GM12878 (cell line): ENCODE measurements at regions not wholly inside any gene's neighbourhood (a gene's known extent, or its start where the extent isn't known, plus 50 kb on each side); places are given as distances from the start of the nearest gene placed in this dataset.

Source experiments
- ATAC-seq: fragments of 200-7000 bp; cut with Tn5 transposase; 3 replicates; pipeline ENCODE4 v1.9.1; 2020; ENCODE audit warnings: mild to moderate bottlenecking, moderate library complexity
- BruUV-seq: library from RNA; stranded (reverse); fragments of 400-500 nt; replicated peaks from 2 replicates; lab custom pipeline; 2021; lab: Mats Ljungman, UMichigan
- CTCF ChIA-PET: fragments of 300-600 bp; sonication (Branson Sonifier 250); formaldehyde crosslinking; extraction: SDS; loops from one replicate; lab custom pipeline; 2021; ENCODE audit warnings: inconsistent platforms; lab: Yijun Ruan, JAX
- POLR2A ChIA-PET: fragments of 350-600 bp; formaldehyde crosslinking; extraction: SDS; loops from one replicate; lab custom pipeline; 2021; ENCODE audit warnings: inconsistent platforms; lab: Charles Lee
- RAD21 ChIA-PET: fragments of 300-600 bp; sonication (Branson Sonifier 250); formaldehyde crosslinking; loops from one replicate; lab custom pipeline; 2023; ENCODE audit warnings: antibody characterized with exemption; ENCODE audit not compliant: unreplicated experiment; lab: Charles Lee
- SMC1A ChIA-PET: fragments of 300-600 bp; sonication (Branson Sonifier 250); formaldehyde crosslinking; loops from one replicate; lab custom pipeline; 2023; ENCODE audit not compliant: unreplicated experiment, uncharacterized antibody; lab: Charles Lee
- DNase-seq: peaks from one replicate; pipeline ENCODE4 v3.0.0-alpha.2; 2011; ENCODE audit warnings: low read depth, low spot score
- FAIRE-seq: peaks from 3 replicates; lab custom pipeline; 2011; peaks lifted over from hg19 to GRCh38; lab: Jason Lieb, UNC
- H2AFZ ChIP-seq: 2 replicates; pipeline ENCODE4 v1.6.0; 2011; ENCODE audit warnings: low read depth, low read length, control low read depth; ENCODE audit not compliant: control insufficient read depth
- H3K27ac ChIP-seq: 2 replicates; pipeline ENCODE4 v1.5.1; 2011; ENCODE audit warnings: control low read depth; ENCODE audit not compliant: control insufficient read depth, insufficient read depth
- H3K27me3 ChIP-seq, 2 experiments: replicated peaks in 1 of 2; 2 replicates each; pipeline versions ENCODE4 v1.6.0 to v1.6.1; 2011; ENCODE audit warnings: low read length in 1 of 2; ENCODE audit not compliant: control insufficient read depth in 2 of 2, insufficient read depth in 2 of 2
- H3K36me3 ChIP-seq, 2 experiments: 2 replicates each; pipeline ENCODE4 v1.5.1; 2011; ENCODE audit warnings: low read length in 1 of 2; ENCODE audit not compliant: control insufficient read depth in 2 of 2, insufficient read depth in 2 of 2
- H3K4me1 ChIP-seq: 2 replicates; pipeline ENCODE4 v1.6.1; 2011; ENCODE audit warnings: mild to moderate bottlenecking, low read length, moderate library complexity, mixed read lengths; ENCODE audit not compliant: control insufficient read depth, insufficient read depth
- H3K4me2 ChIP-seq: 2 replicates; pipeline ENCODE4 v1.6.0; 2011; ENCODE audit warnings: control low read depth; ENCODE audit not compliant: control insufficient read depth, insufficient read depth
- H3K4me3 ChIP-seq: fragments of 200-600 bp; sonication (generic); 2 replicates; pipeline ENCODE4 v1.5.1; 2016
- H3K79me2 ChIP-seq: 2 replicates; pipeline ENCODE4 v1.6.0; 2011; ENCODE audit warnings: low read length; ENCODE audit not compliant: control insufficient read depth, insufficient read depth
- H3K9ac ChIP-seq: 2 replicates; pipeline ENCODE4 v1.8.0; 2011; ENCODE audit warnings: low read length, control low read depth, mixed read lengths; ENCODE audit not compliant: control insufficient read depth, insufficient read depth
- H3K9me3 ChIP-seq: replicated peaks from 3 replicates; pipeline ENCODE4 v1.5.1; 2011; ENCODE audit warnings: mild to moderate bottlenecking, low read length; ENCODE audit not compliant: control insufficient read depth, insufficient read depth
- H4K20me1 ChIP-seq: 2 replicates; pipeline ENCODE4 v1.6.0; 2011; ENCODE audit not compliant: control insufficient read depth, insufficient read depth
- CREB1 ChIP-seq: IDR thresholded peaks from 2 replicates; pipeline ENCODE4 v1.6.1; 2012; ENCODE audit warnings: low read depth, mild to moderate bottlenecking, inconsistent platforms
- EED ChIP-seq: sonication (generic); IDR thresholded peaks from 2 replicates; pipeline ENCODE4 v1.6.1; 2016; ENCODE audit warnings: antibody characterized with exemption, low read depth
- ELK1 ChIP-seq: IDR thresholded peaks from 2 replicates; pipeline ENCODE4 v1.6.1; 2012; ENCODE audit warnings: low read depth, low read length, improper control_type of control experiment
- HDAC2 ChIP-seq: fragments of 200-600 bp; sonication (generic); IDR thresholded peaks from 2 replicates; pipeline ENCODE4 v1.6.1; 2017
- KLF5 ChIP-seq: fragments of 450-650 bp; IDR thresholded peaks from 2 replicates; pipeline ENCODE4 v1.6.1; 2014; ENCODE audit warnings: mild to moderate bottlenecking; ENCODE audit not compliant: partially characterized antibody
- NFXL1 ChIP-seq: fragments of 450-650 bp; IDR thresholded peaks from 2 replicates; pipeline ENCODE4 v1.6.1; 2017; ENCODE audit warnings: antibody characterized with exemption, mild to moderate bottlenecking, borderline replicate concordance
- POLR2AphosphoS2 ChIP-seq: IDR thresholded peaks from 2 replicates; pipeline ENCODE4 v1.6.1; 2011; ENCODE audit warnings: low read depth, mild to moderate bottlenecking, low read length, improper control_type of control experiment, moderate library complexity
- POLR2AphosphoS5 ChIP-seq: IDR thresholded peaks from 2 replicates; pipeline ENCODE4 v1.6.1; 2011; ENCODE audit warnings: mild to moderate bottlenecking, low read length, inconsistent platforms
- RUNX3 ChIP-seq: IDR thresholded peaks from 2 replicates; pipeline ENCODE4 v1.6.1; 2012; ENCODE audit warnings: low read length, inconsistent platforms
- SMC3 ChIP-seq: IDR thresholded peaks from 2 replicates; pipeline ENCODE4 v1.6.1; 2011; ENCODE audit warnings: low read length, improper control_type of control experiment, borderline replicate concordance
- WGBS: methylation state at CpG from one replicate; pipeline ENCODE4 v1.1.6; 2016; ENCODE audit warnings: low lambda C conversion rate; ENCODE audit not compliant: insufficient replicate concordance, insufficient coverage; ENCODE audit errors: missing lambda C conversion rate; 5-methylcytosine and 5-hydroxymethylcytosine counted together
- in situ Hi-C: fragments of 300-500 bp; cut with MboI; formaldehyde crosslinking; loops from 9 replicates; pipeline ENCODE4 v1.14.3; 2018; ENCODE audit warnings: mixed read lengths
- intact Hi-C: fragments of 100-400 bp; cut with micrococcal nuclease; formaldehyde crosslinking; loops from one replicate; pipeline ENCODE4 v1.14.2; 2022; ENCODE audit not compliant: unreplicated experiment
- TF ChIP-seq, protein P1 (sequence below): IDR thresholded peaks from 2 replicates; pipeline ENCODE4 v1.6.1; 2011; ENCODE audit warnings: borderline replicate concordance, low read depth, mild to moderate bottlenecking, moderate library complexity, low read length; ENCODE audit not compliant: insufficient read depth, poor library complexity, severe bottlenecking
- TF ChIP-seq, protein P2 (sequence below): fragments of 450-650 bp; formaldehyde crosslinking; IDR thresholded peaks from 2 replicates; pipeline ENCODE4 v1.5.0; 2022; ENCODE audit warnings: mild to moderate bottlenecking, missing genetic modification characterization

GRCh38 chr3:171526869-171527268 lies 66.7 kb upstream of the TNIK start:
- BruUV-seq = no TSS peak
- Histone ChIP-seq H3K4me3 (no peak overlapping the region), H3K4me1 (no peaks in the 10 kb centered on the region), H3K4me2 (no peak overlapping the region), H3K9me3 (no peaks in the 10 kb centered on the region), H3K36me3 (no peaks in the 10 kb centered on the region), H3K27ac (no peak overlapping the region), H3K27me3 (no peaks in the 10 kb centered on the region), H4K20me1 (no peaks in the 10 kb centered on the region), H3K79me2 (no peaks in the 10 kb centered on the region), H2AFZ (no peak overlapping the region), H3K9ac (no peak overlapping the region)
- FAIRE-seq (no peak), DNase-seq (no peak), ATAC-seq (no peak)
- ChIA-PET POLR2A (interaction anchor here (0.5 to 0.6 kb wide), 2 partner anchors 98 to 413 kb away, joined by 3 read pairs; no protein-coding TSS in a partner anchor), CTCF (interaction anchor here (0.9 kb wide), 1 partner anchor 70 kb away, joined by 3 read pairs; no protein-coding TSS in a partner anchor), RAD21 (no interaction called here), SMC1A (interaction anchor here (1.1 to 1.2 kb wide), 3 partner anchors 14 to 401 kb away, joined by 3 to 4 read pairs (median 3); no protein-coding TSS in a partner anchor)
- in situ Hi-C loops (no loop called here), intact Hi-C loops (no loop called here)
- 100% methylated on average over 1 of the region's 1 CpG for WGBS
- TF ChIP-seq KLF5 (no peak), RUNX3 (no peak)

DNA sequence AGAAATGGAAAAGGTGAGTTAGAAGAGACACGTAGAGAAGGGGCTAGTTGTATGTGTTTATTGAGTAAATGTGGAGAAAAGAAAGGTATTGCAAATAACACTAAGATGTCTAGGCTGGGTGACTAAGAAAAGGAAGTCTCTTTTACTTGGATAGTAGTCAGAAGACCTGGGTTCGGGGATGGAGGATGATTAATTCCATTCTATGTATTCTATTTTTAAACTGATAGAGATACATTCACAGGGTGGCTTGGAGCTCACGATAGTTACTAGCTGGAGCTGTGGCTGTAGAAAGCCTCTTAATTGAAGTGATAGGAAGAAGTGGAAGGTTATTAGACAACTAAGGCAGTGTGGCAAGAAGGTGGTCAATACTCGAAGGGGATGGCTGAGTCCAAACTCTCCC lies 65.9 kb upstream of the TNIK start:
- FAIRE-seq (no peak), DNase-seq (no peak), ATAC-seq (no peak)
- 55% methylated on average over 4 of the region's 4 CpGs for WGBS
- SMC1A ChIA-PET = interaction anchor here (1.2 kb wide), 1 partner anchor 15 kb away, joined by 4 read pairs; no protein-coding TSS in a partner anchor
- H3K4me1 ChIP-seq = no peaks in the 10 kb centered on the region
- no peaks in the 10 kb centered on the region for H4K20me1 ChIP-seq
- H3K9me3 ChIP-seq = no peaks in the 10 kb centered on the region
- H3K9ac ChIP-seq = no peak overlapping the region
- H3K4me3 ChIP-seq = no peak overlapping the region
- RAD21 ChIA-PET = no interaction called here
- no peaks in the 10 kb centered on the region for H3K79me2 ChIP-seq
- H3K27ac ChIP-seq = no peak overlapping the region
- no TSS peak for BruUV-seq
- no peaks in the 10 kb centered on the region for H3K27me3 ChIP-seq
- in situ Hi-C loops (no loop called here), intact Hi-C loops (no loop called here)
- H3K4me2 ChIP-seq = no peak overlapping the region
- CTCF ChIA-PET = no interaction called here
- H3K36me3 ChIP-seq = no peaks in the 10 kb centered on the region
- H2AFZ ChIP-seq = no peak overlapping the region
- POLR2A ChIA-PET = interaction anchor here (0.5 to 0.6 kb wide), 2 partner anchors 98 to 412 kb away, joined by 3 read pairs; no protein-coding TSS in a partner anchor
- TF ChIP-seq POLR2AphosphoS5 = no peak
- TF ChIP-seq, protein P1, sequence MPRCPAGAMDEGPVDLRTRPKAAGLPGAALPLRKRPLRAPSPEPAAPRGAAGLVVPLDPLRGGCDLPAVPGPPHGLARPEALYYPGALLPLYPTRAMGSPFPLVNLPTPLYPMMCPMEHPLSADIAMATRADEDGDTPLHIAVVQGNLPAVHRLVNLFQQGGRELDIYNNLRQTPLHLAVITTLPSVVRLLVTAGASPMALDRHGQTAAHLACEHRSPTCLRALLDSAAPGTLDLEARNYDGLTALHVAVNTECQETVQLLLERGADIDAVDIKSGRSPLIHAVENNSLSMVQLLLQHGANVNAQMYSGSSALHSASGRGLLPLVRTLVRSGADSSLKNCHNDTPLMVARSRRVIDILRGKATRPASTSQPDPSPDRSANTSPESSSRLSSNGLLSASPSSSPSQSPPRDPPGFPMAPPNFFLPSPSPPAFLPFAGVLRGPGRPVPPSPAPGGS = no peak
- no peak for TF ChIP-seq POLR2AphosphoS2
- TF ChIP-seq ELK1 = no peak
- TF ChIP-seq HDAC2 = no peak
- no peak for TF ChIP-seq SMC3
- no peak for TF ChIP-seq CREB1
- TF ChIP-seq, protein P2, sequence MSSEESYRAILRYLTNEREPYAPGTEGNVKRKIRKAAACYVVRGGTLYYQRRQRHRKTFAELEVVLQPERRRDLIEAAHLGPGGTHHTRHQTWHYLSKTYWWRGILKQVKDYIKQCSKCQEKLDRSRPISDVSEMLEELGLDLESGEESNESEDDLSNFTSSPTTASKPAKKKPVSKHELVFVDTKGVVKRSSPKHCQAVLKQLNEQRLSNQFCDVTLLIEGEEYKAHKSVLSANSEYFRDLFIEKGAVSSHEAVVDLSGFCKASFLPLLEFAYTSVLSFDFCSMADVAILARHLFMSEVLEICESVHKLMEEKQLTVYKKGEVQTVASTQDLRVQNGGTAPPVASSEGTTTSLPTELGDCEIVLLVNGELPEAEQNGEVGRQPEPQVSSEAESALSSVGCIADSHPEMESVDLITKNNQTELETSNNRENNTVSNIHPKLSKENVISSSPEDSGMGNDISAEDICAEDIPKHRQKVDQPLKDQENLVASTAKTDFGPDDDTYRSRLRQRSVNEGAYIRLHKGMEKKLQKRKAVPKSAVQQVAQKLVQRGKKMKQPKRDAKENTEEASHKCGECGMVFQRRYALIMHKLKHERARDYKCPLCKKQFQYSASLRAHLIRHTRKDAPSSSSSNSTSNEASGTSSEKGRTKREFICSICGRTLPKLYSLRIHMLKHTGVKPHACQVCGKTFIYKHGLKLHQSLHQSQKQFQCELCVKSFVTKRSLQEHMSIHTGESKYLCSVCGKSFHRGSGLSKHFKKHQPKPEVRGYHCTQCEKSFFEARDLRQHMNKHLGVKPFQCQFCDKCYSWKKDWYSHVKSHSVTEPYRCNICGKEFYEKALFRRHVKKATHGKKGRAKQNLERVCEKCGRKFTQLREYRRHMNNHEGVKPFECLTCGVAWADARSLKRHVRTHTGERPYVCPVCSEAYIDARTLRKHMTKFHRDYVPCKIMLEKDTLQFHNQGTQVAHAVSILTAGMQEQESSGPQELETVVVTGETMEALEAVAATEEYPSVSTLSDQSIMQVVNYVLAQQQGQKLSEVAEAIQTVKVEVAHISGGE = no peak
- TF ChIP-seq NFXL1 = no peak
- TF ChIP-seq EED = no peak
